ENCODE measurements at regions not wholly inside any gene's neighbourhood (a gene's known extent, or its start where the extent isn't known, plus 50 kb on each side); places are given as distances from the start of the nearest gene placed in this dataset.

DNA sequence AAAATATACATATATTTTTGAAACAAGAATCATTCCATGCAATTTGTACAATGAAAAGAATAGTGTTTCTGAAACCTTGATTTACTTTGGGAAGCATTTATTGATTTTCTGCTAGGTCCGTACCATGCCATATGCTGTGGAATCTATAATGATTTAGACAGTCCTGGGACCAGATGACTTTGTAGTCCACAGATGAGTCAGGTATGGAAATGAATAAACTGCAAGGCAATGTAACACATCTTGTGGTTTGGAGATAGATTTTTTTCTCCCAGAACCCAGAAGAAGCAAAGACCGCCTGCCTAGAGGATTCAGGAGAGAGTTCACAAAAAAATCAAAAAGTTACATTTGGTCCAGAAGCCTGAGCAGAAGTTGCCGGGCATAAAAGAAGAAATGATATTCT, 190.4 kb downstream of the GPR37 start:
- H3K79me2 ChIP-seq (ENCODE audit: control insufficient read depth, insufficient read depth, low read length, unreplicated experiment), result no peaks in the 10 kb centered on the region
- H3K27ac ChIP-seq (ENCODE audit: low read depth, low read length), result no peak overlapping the region
- H3K4me1 ChIP-seq (ENCODE audit: control insufficient read depth, insufficient read depth, low read length, unreplicated experiment), result no peaks in the 10 kb centered on the region
- H3K4me3 ChIP-seq (ENCODE audit: low read depth, low read length), result no peak overlapping the region
- H2AFZ ChIP-seq (ENCODE audit: low read length, unreplicated experiment), result no peak overlapping the region
- H3K36me3 ChIP-seq (ENCODE audit: insufficient read depth, low read length), result no peaks in the 10 kb centered on the region
- H3K27me3 ChIP-seq (ENCODE audit: insufficient read depth, low read length), result no peaks in the 10 kb centered on the region

DNA sequence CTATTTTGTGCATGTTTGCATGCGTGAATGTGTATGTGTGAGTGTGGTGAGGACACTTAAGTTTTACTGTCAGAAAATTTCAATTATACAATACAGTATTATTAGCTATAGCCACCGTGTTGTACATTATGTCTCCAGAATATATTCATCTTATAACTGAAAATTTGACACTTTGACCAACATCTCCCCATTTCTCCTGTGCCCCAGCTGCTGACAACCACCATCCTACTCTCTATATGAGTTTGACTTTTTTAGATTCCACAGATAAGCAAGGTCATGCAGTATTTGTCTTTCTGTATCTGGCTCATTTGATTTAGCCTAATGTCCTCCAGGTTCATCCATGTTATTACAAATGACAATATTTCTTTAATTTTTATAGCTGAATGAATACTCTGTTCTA, 195.0 kb downstream of the GPR37 start:
- Histone ChIP-seq H3K27ac (ENCODE audit: low read depth, low read length) (no peak overlapping the region), H3K36me3 (ENCODE audit: insufficient read depth, low read length) (no peaks in the 10 kb centered on the region), H3K27me3 (ENCODE audit: insufficient read depth, low read length) (no peaks in the 10 kb centered on the region), H3K4me1 (ENCODE audit: control insufficient read depth, insufficient read depth, low read length, unreplicated experiment) (no peaks in the 10 kb centered on the region), H3K79me2 (ENCODE audit: control insufficient read depth, insufficient read depth, low read length, unreplicated experiment) (no peaks in the 10 kb centered on the region), H3K4me3 (ENCODE audit: low read depth, low read length) (no peak overlapping the region), H2AFZ (ENCODE audit: low read length, unreplicated experiment) (no peak overlapping the region)

DNA sequence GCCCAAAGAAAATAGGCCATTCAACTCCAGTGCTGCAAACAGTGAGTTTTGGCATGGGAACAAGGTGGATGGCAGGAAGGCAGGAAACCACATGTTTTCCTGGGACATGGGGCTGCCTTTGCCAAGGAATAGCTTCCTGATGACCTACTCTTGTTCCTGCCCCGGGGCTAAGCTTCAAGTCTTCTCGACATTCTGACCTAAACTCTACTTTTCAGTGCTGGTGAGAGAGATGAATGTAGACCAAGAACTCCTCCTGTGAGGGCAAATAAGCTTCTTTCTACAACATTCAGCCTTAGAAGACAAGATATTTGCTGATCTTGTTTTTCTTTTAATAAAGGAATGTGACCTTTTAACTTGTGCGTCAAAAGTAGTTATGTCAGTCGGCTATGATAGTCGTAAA, 199.0 kb downstream of the GPR37 start:
- Histone ChIP-seq H3K79me2 (ENCODE audit: control insufficient read depth, insufficient read depth, low read length, unreplicated experiment) (no peaks in the 10 kb centered on the region), H3K27me3 (ENCODE audit: insufficient read depth, low read length) (no peaks in the 10 kb centered on the region), H2AFZ (ENCODE audit: low read length, unreplicated experiment) (no peak overlapping the region), H3K36me3 (ENCODE audit: insufficient read depth, low read length) (no peaks in the 10 kb centered on the region), H3K27ac (ENCODE audit: low read depth, low read length) (no peak overlapping the region), H3K4me3 (ENCODE audit: low read depth, low read length) (no peak overlapping the region), H3K4me1 (ENCODE audit: control insufficient read depth, insufficient read depth, low read length, unreplicated experiment) (no peaks in the 10 kb centered on the region)

GRCh38 chr7:124557587-124557986, 208.0 kb downstream of the GPR37 start:
- Histone ChIP-seq H3K4me1 (ENCODE audit: control insufficient read depth, insufficient read depth, low read length, unreplicated experiment) (no peaks in the 10 kb centered on the region), H3K36me3 (ENCODE audit: insufficient read depth, low read length) (no peaks in the 10 kb centered on the region), H2AFZ (ENCODE audit: low read length, unreplicated experiment) (no peak overlapping the region), H3K79me2 (ENCODE audit: control insufficient read depth, insufficient read depth, low read length, unreplicated experiment) (no peaks in the 10 kb centered on the region), H3K27ac (ENCODE audit: low read depth, low read length) (no peak overlapping the region), H3K27me3 (ENCODE audit: insufficient read depth, low read length) (no peaks in the 10 kb centered on the region), H3K4me3 (ENCODE audit: low read depth, low read length) (no peak overlapping the region)

DNA sequence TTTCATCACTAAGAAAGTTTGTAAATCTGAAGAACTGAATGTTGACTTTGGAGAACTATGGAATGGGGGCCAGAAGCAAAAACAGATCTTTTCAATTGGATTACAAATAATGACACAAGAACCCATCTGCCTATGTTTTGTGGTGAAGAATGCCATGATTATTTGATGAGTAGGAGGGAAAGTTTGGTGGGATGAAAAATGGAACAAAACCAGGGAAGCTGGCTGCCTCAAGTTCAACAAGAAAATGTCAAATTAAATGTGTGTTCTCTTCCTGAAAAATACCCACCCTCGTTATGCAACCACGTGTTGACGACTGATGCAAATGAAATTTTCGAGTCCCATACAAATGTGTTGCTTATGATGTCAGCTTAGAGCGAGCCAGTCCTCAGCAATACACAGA, 208.5 kb downstream of the GPR37 start:
- Histone ChIP-seq H3K79me2 (ENCODE audit: control insufficient read depth, insufficient read depth, low read length, unreplicated experiment) (no peaks in the 10 kb centered on the region), H3K4me3 (ENCODE audit: low read depth, low read length) (no peak overlapping the region), H3K27ac (ENCODE audit: low read depth, low read length) (no peak overlapping the region), H3K27me3 (ENCODE audit: insufficient read depth, low read length) (no peaks in the 10 kb centered on the region), H3K36me3 (ENCODE audit: insufficient read depth, low read length) (no peaks in the 10 kb centered on the region), H3K4me1 (ENCODE audit: control insufficient read depth, insufficient read depth, low read length, unreplicated experiment) (no peaks in the 10 kb centered on the region), H2AFZ (ENCODE audit: low read length, unreplicated experiment) (no peak overlapping the region)

GRCh38 chr7:124553502-124553901, 212.1 kb downstream of the GPR37 start:
- no peaks in the 10 kb centered on the region for H3K79me2 ChIP-seq (ENCODE audit: control insufficient read depth, insufficient read depth, low read length, unreplicated experiment)
- H3K4me1 ChIP-seq (ENCODE audit: control insufficient read depth, insufficient read depth, low read length, unreplicated experiment), result no peaks in the 10 kb centered on the region
- no peaks in the 10 kb centered on the region for H3K27me3 ChIP-seq (ENCODE audit: insufficient read depth, low read length)
- H3K36me3 ChIP-seq (ENCODE audit: insufficient read depth, low read length), result no peaks in the 10 kb centered on the region
- H2AFZ ChIP-seq (ENCODE audit: low read length, unreplicated experiment), result no peak overlapping the region
- H3K27ac ChIP-seq (ENCODE audit: low read depth, low read length), result no peak overlapping the region
- no peak overlapping the region for H3K4me3 ChIP-seq (ENCODE audit: low read depth, low read length)

- no peak overlapping the region for H3K4me3 ChIP-seq (ENCODE audit: low read depth, low read length)
- H3K4me1 ChIP-seq (ENCODE audit: control insufficient read depth, insufficient read depth, low read length, unreplicated experiment), result no peaks in the 10 kb centered on the region
- no peak overlapping the region for H3K27ac ChIP-seq (ENCODE audit: low read depth, low read length)
- no peaks in the 10 kb centered on the region for H3K79me2 ChIP-seq (ENCODE audit: control insufficient read depth, insufficient read depth, low read length, unreplicated experiment)
- H2AFZ ChIP-seq (ENCODE audit: low read length, unreplicated experiment), result no peak overlapping the region
- H3K27me3 ChIP-seq (ENCODE audit: insufficient read depth, low read length), result no peaks in the 10 kb centered on the region
- H3K36me3 ChIP-seq (ENCODE audit: insufficient read depth, low read length), result no peaks in the 10 kb centered on the region
Observed at GRCh38 chr7:124552217-124552616, 213.4 kb downstream of the GPR37 start.

GRCh38 chr7:124550036-124550435, 215.6 kb downstream of the GPR37 start:
- H3K4me1 ChIP-seq (ENCODE audit: control insufficient read depth, insufficient read depth, low read length, unreplicated experiment), result no peaks in the 10 kb centered on the region
- H3K36me3 ChIP-seq (ENCODE audit: insufficient read depth, low read length), result no peaks in the 10 kb centered on the region
- no peaks in the 10 kb centered on the region for H3K27me3 ChIP-seq (ENCODE audit: insufficient read depth, low read length)
- no peak overlapping the region for H3K27ac ChIP-seq (ENCODE audit: low read depth, low read length)
- no peak overlapping the region for H2AFZ ChIP-seq (ENCODE audit: low read length, unreplicated experiment)
- no peak overlapping the region for H3K4me3 ChIP-seq (ENCODE audit: low read depth, low read length)
- no peaks in the 10 kb centered on the region for H3K79me2 ChIP-seq (ENCODE audit: control insufficient read depth, insufficient read depth, low read length, unreplicated experiment)

DNA sequence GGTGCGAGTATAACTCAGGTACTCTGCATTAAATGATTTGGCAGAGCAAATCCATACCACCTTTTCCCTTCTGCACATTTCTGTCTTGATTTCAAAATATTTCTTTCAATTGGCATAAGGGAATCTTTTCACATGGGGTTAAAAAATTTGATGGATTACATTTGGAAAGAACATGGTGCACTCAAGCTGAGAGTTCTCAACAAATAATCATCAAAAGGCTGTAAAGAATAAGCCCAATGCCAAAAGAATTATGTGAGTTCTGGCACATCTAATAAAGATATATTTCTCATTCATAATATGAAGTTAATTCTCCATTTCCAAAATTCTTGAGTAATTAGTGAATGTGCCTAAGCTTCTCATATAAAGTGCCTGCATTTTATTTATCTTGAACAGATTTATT, 223.1 kb downstream of the GPR37 start:
- Histone ChIP-seq H2AFZ (ENCODE audit: low read length, unreplicated experiment) (no peak overlapping the region), H3K4me3 (ENCODE audit: low read depth, low read length) (no peak overlapping the region), H3K36me3 (ENCODE audit: insufficient read depth, low read length) (no peaks in the 10 kb centered on the region), H3K79me2 (ENCODE audit: control insufficient read depth, insufficient read depth, low read length, unreplicated experiment) (no peaks in the 10 kb centered on the region), H3K27me3 (ENCODE audit: insufficient read depth, low read length) (no peaks in the 10 kb centered on the region), H3K4me1 (ENCODE audit: control insufficient read depth, insufficient read depth, low read length, unreplicated experiment) (no peaks in the 10 kb centered on the region), H3K27ac (ENCODE audit: low read depth, low read length) (no peak overlapping the region)

DNA sequence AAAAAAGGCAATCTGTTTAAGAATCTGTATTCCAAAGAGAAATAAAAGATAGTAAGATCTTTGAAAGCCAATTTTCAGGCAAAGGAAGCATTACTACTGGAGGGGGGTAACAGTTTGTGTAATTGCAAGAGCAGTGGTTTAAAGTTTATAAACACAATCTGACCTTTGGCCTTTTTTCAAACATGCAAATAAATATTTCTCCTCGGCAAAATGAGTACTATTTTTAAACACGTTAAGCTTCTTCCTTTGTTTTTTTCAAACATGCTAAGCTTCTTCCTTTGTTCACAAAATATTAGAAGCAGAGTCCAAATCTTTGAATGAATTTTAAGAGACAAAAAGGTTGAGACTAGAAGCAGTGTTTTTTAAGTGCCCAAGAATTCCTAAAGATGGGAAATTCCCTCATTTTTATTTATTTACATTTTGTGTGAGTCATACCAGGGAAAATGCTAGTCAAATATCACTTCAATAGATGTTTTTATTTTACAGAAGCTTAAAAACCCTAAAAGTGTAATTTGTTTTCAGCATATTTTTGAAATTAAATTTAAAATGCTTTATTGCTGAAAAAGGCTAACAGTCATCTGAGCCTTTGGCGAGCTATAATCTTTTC, 229.3 kb downstream of the GPR37 start:
- no peaks in the 10 kb centered on the region for H3K36me3 ChIP-seq (ENCODE audit: insufficient read depth, low read length)
- no peak overlapping the region for H3K27ac ChIP-seq (ENCODE audit: low read depth, low read length)

DNA sequence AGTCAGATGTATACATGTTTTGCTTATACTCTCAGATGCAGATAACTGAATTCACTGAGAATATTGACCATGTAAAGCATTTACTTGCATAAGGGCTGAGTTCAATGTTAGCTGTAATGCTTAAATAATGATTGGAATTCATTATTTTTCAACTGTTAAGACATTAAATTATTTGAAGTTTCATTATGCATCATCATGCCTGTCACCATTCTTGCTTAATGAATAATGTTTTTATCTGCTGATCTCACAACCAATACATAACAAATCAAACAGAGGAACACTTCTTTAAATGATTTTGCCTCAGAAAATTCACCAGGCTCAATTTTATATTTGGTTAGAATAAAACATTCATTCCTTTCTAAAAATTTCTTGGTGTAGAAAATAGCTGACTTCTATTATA, 233.4 kb downstream of the GPR37 start:
- Histone ChIP-seq H3K27me3 (ENCODE audit: insufficient read depth, low read length) (no peaks in the 10 kb centered on the region), H3K4me1 (ENCODE audit: control insufficient read depth, insufficient read depth, low read length, unreplicated experiment) (no peaks in the 10 kb centered on the region), H3K36me3 (ENCODE audit: insufficient read depth, low read length) (no peaks in the 10 kb centered on the region), H2AFZ (ENCODE audit: low read length, unreplicated experiment) (no peak overlapping the region), H3K4me3 (ENCODE audit: low read depth, low read length) (no peak overlapping the region), H3K27ac (ENCODE audit: low read depth, low read length) (no peak overlapping the region), H3K79me2 (ENCODE audit: control insufficient read depth, insufficient read depth, low read length, unreplicated experiment) (no peaks in the 10 kb centered on the region)

More for the DNA sequence above, 229.3 kb downstream of the GPR37 start:
- Histone ChIP-seq H3K27me3 (ENCODE audit: insufficient read depth, low read length) (no peaks in the 10 kb centered on the region), H3K4me3 (ENCODE audit: low read depth, low read length) (no peak overlapping the region), H3K79me2 (ENCODE audit: control insufficient read depth, insufficient read depth, low read length, unreplicated experiment) (no peaks in the 10 kb centered on the region), H2AFZ (ENCODE audit: low read length, unreplicated experiment) (no peak overlapping the region), H3K4me1 (ENCODE audit: control insufficient read depth, insufficient read depth, low read length, unreplicated experiment) (no peaks in the 10 kb centered on the region)
